ENCODE measurements at regions not wholly inside any gene's neighbourhood (a gene's known extent, or its start where the extent isn't known, plus 50 kb on each side); places are given as distances from the start of the nearest gene placed in this dataset.
A peak's percentile ranks its signal among the peaks of the same experiment; 100 is the strongest.

DNA sequence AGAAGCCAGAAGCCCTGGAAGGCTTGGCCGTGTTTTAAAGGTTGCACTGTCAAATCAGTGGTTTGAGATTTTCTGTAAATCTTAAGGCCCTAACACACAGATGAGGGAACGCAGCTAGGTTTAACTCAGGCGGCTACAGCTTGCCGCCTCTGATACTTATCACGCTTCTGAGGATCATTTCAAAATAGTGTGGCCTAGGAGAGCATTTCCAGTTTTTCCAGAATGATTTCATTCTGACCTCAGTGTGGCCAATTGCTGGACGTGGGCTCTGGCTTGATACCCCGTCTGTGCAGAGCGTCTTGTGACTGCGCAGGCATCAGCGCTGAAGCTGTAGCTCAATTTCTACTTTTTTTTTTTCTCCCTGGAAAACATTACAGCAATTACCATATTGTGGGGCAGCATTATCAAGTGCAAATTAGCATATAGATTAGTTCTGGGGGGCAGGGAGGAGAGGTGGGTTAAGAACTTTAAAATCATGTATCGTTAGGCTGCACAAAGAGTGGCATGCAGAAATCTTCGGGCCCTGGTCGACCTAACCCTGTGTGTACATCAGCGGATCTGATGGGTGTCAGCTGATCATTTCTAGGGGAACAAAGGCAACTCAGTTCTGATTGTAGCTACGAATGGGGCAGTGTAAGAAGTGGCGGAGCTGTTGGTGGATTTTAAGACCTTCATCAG is 105.0 kb upstream of the EEF1E1 start:
- TF ChIP-seq EZH2phosphoT487 (IDR thresholded peaks at IDR 0.05): no peak
- no peak for TF ChIP-seq EZH2 (IDR thresholded peaks at IDR 0.05)
- TF ChIP-seq CTCF (IDR thresholded peaks at IDR 0.05): no peak
- Histone ChIP-seq H3K4me1 (peaks cover 12% of the 10 kb centered on the region), H3K9me3 (ENCODE audit: low read depth) (no peaks in the 10 kb centered on the region), H3K36me3 (no peaks in the 10 kb centered on the region), H3K27me3 (no peaks in the 10 kb centered on the region), H3K9ac (no peak overlapping the region), H4K20me1 (ENCODE audit: low read depth) (no peaks in the 10 kb centered on the region), H3K4me2 (peak overlapping the region; percentile 1), H3K79me2 (ENCODE audit: low read depth) (no peaks in the 10 kb centered on the region), H3F3A (ENCODE audit: low read depth) (peaks cover 5% of the 10 kb centered on the region), H3K27ac (no peak overlapping the region), H2AFZ (replicated peaks) (peak overlapping the region; percentile 59), H3K4me3 (no peak overlapping the region)
- H3K27me3 Mint-ChIP-seq (ENCODE audit: insufficient read depth, low read depth): peaks cover 6% of the 10 kb centered on the region
- no peak for DNase-seq (ENCODE audit: low spot score)
- peaks cover 4% of the 10 kb centered on the region for H3K9me3 Mint-ChIP-seq
- H3K27ac Mint-ChIP-seq: no peak overlapping the region
- H3K36me3 Mint-ChIP-seq: peaks cover 5% of the 10 kb centered on the region
- H3K4me3 Mint-ChIP-seq: no peak overlapping the region
- H3K4me1 Mint-ChIP-seq: peaks cover 6% of the 10 kb centered on the region

DNA sequence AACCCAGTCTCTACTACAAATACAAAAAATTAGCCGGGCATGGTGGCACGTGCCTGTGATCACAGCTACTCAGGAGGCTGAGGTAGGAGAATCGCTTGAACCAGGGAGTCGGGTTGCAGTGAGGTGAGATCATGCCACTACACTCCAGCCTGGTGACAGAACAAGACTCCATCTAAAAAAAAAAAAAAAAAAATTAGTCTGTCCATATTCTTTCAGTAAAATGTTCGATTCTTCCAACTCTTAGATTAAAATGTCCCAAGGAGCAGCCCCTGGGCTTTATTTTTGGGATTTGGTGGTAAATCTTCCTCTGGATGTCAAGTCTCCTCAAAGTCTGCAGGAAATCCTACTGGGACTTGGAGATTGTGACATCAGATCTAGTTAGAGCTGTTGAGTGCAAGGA is 101.0 kb upstream of the EEF1E1 start:
- Histone ChIP-seq H3K79me2 (ENCODE audit: low read depth) (no peaks in the 10 kb centered on the region), H3F3A (ENCODE audit: low read depth) (peaks cover 5% of the 10 kb centered on the region), H3K4me2 (no peak overlapping the region), H3K27ac (no peak overlapping the region), H3K36me3 (no peaks in the 10 kb centered on the region), H3K9ac (no peak overlapping the region), H3K4me3 (no peak overlapping the region), H3K27me3 (no peaks in the 10 kb centered on the region), H4K20me1 (ENCODE audit: low read depth) (no peaks in the 10 kb centered on the region), H3K4me1 (peaks cover 12% of the 10 kb centered on the region), H2AFZ (replicated peaks) (no peak overlapping the region), H3K9me3 (ENCODE audit: low read depth) (no peaks in the 10 kb centered on the region)
- Mint-ChIP-seq H3K27me3 (ENCODE audit: insufficient read depth, low read depth) (peaks cover 3% of the 10 kb centered on the region), H3K27ac (no peak overlapping the region), H3K36me3 (peaks cover 5% of the 10 kb centered on the region), H3K4me1 (peaks cover 7% of the 10 kb centered on the region), H3K9me3 (peaks cover 3% of the 10 kb centered on the region), H3K4me3 (no peak overlapping the region)
- DNase-seq (ENCODE audit: low spot score): no peak
- no peak for TF ChIP-seq EZH2phosphoT487 (IDR thresholded peaks at IDR 0.05)
- no peak for TF ChIP-seq CTCF (IDR thresholded peaks at IDR 0.05)
- TF ChIP-seq EZH2 (IDR thresholded peaks at IDR 0.05): no peak

- TF ChIP-seq EZH2phosphoT487 (IDR thresholded peaks at IDR 0.05) (no peak), EZH2 (IDR thresholded peaks at IDR 0.05) (no peak), CTCF (IDR thresholded peaks at IDR 0.05) (no peak)
- Histone ChIP-seq H3K36me3 (no peaks in the 10 kb centered on the region), H3K27me3 (no peaks in the 10 kb centered on the region), H3F3A (ENCODE audit: low read depth) (no peaks in the 10 kb centered on the region), H3K4me1 (peaks cover 2% of the 10 kb centered on the region), H2AFZ (replicated peaks) (no peak overlapping the region), H3K9ac (no peak overlapping the region), H4K20me1 (ENCODE audit: low read depth) (no peaks in the 10 kb centered on the region), H3K9me3 (ENCODE audit: low read depth) (no peaks in the 10 kb centered on the region), H3K27ac (no peak overlapping the region), H3K4me2 (no peak overlapping the region), H3K4me3 (no peak overlapping the region), H3K79me2 (ENCODE audit: low read depth) (no peaks in the 10 kb centered on the region)
- peaks cover 7% of the 10 kb centered on the region for H3K4me1 Mint-ChIP-seq
- no peak overlapping the region for H3K4me3 Mint-ChIP-seq
- H3K27ac Mint-ChIP-seq: no peak overlapping the region
- peaks cover 2% of the 10 kb centered on the region for H3K36me3 Mint-ChIP-seq
- DNase-seq (ENCODE audit: low spot score): no peak
- peaks cover 3% of the 10 kb centered on the region for H3K9me3 Mint-ChIP-seq
- no peaks in the 10 kb centered on the region for H3K27me3 Mint-ChIP-seq (ENCODE audit: insufficient read depth, low read depth)
Measured at GRCh38 chr6:8201679-8202078, 99.3 kb upstream of the EEF1E1 start.

Measured in neural progenitor cell (in vitro differentiated cells).